ENCODE measurements at regions not wholly inside any gene's neighbourhood (a gene's known extent, or its start where the extent isn't known, plus 50 kb on each side); places are given as distances from the start of the nearest gene placed in this dataset.

DNA sequence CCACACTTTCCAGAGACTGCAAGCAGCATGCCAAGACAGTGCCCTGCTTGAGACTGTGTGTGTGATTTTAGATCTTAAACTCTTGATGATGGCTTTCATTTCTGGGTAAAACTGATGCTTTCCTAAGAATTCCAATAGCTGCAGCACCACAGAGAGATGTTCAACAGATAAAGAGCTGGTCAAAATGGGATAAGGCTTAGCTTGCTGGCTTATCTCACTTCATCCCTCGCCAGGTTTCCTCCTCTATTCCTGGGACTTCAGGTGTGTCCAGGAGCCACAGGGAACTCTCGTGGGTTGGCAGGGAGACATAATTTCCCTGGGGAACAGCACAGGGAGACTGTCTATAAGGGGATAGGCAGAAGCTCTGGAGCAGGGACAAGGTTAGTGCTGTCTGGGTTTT lies 137.3 kb downstream of the KCTD15 start (continued):
- TF ChIP-seq ZNF687 (IDR thresholded peaks at IDR 0.05) (no peak), KAT2A (conservative IDR thresholded peaks at IDR 0.05; ENCODE audit: control insufficient read depth, low read depth, low read length) (no peak), PKNOX1 (IDR thresholded peaks at IDR 0.05) (no peak)

GRCh38 chr19:33938821-33939220 lies 142.2 kb downstream of the KCTD15 start:
- BruUV-seq (replicated peaks): no TSS peak
- H3K79me2 ChIP-seq (ENCODE audit: control insufficient read depth, insufficient read depth, low read length): no peaks in the 10 kb centered on the region
- FAIRE-seq (no peak), ATAC-seq (no peak), DNase-seq (ENCODE audit: low read depth, low spot score) (no peak)
- ChIA-PET CTCF (no interaction called here), SMC1A (ENCODE audit: uncharacterized antibody, unreplicated experiment) (no interaction called here), RAD21 (ENCODE audit: unreplicated experiment) (no interaction called here), POLR2A (no interaction called here)
- intact Hi-C loops (cut with micrococcal nuclease; ENCODE audit: unreplicated experiment) (no loop called here), in situ Hi-C loops (cut with MboI) (no loop called here)
- no peak overlapping the region for H3K27ac ChIP-seq (ENCODE audit: control insufficient read depth, insufficient read depth)
- no peak for TF ChIP-seq HDAC6 (IDR thresholded peaks at IDR 0.05; ENCODE audit: unreplicated experiment)
- no peak for TF ChIP-seq EGR1 (IDR thresholded peaks at IDR 0.05; ENCODE audit: borderline replicate concordance in 1 of 2, low read depth in 2 of 2, low read length in 2 of 2)
- TF ChIP-seq SPI1 (IDR thresholded peaks at IDR 0.05; ENCODE audit: borderline replicate concordance, insufficient read depth, low read depth, low read length): no peak
- TF ChIP-seq SMARCA5 (IDR thresholded peaks at IDR 0.05): no peak
- TF ChIP-seq TAF1 (IDR thresholded peaks at IDR 0.05; ENCODE audit: borderline replicate concordance, low read depth, low read length): no peak
- TF ChIP-seq SRF (IDR thresholded peaks at IDR 0.05; ENCODE audit: low read depth in 2 of 2, low read length in 2 of 2): no peak
- 29% methylated on average over 15 of the region's 15 CpGs for WGBS (ENCODE audit: insufficient coverage, insufficient replicate concordance, low lambda C conversion rate, missing lambda C conversion rate)
- no peaks in the 10 kb centered on the region for H3K4me1 ChIP-seq (ENCODE audit: control insufficient read depth, insufficient read depth, low read length)
- no peak overlapping the region for H3K4me2 ChIP-seq (ENCODE audit: control insufficient read depth, insufficient read depth)
- H3K4me3 ChIP-seq: no peak overlapping the region
- H3K9me3 ChIP-seq (replicated peaks; ENCODE audit: control insufficient read depth, insufficient read depth, low read length): no peaks in the 10 kb centered on the region; the same call in 2 of the 3 replicates
- H3K36me3 ChIP-seq (ENCODE audit: control insufficient read depth in 2 of 2, insufficient read depth in 2 of 2, low read length in 1 of 2): no peaks in the 10 kb centered on the region
- no peaks in the 10 kb centered on the region for H3K27me3 ChIP-seq (replicated peaks in 1 of 2; ENCODE audit: control insufficient read depth in 2 of 2, insufficient read depth in 2 of 2, low read length in 1 of 2)
- H4K20me1 ChIP-seq (ENCODE audit: control insufficient read depth, insufficient read depth): no peaks in the 10 kb centered on the region
- H3K9ac ChIP-seq (ENCODE audit: control insufficient read depth, insufficient read depth, low read length): no peak overlapping the region
- H2AFZ ChIP-seq (ENCODE audit: control insufficient read depth, low read depth, low read length): no peak overlapping the region

All from GM12878 (cell line).